HG02610 (cell line): ENCODE measurements at regions not wholly inside any gene's neighbourhood (a gene's known extent, or its start where the extent isn't known, plus 50 kb on each side); places are given as distances from the start of the nearest gene placed in this dataset.
"Not testable (repeated sequence)": the region's sequence is repeated elsewhere in the genome, so short reads cannot be mapped to it uniquely, and the experiment has no call there.

Source experiments
- ATAC-seq: cut with Tn5 transposase; IDR thresholded peaks from one replicate; pipeline ENCODE4 v1.9.1; 2021; ENCODE audit warnings: mild to moderate bottlenecking, moderate library complexity; ENCODE audit not compliant: unreplicated experiment

- ATAC-seq = no peak
Observed at GRCh38 chr6:159525445-159526025, 167.5 kb downstream of the SOD2 start.

- ATAC-seq = no peak
Observed at GRCh38 chr6:159522877-159523547, 170.0 kb downstream of the SOD2 start.

- no peak for ATAC-seq
Observed at GRCh38 chr6:159521962-159522361, 171.1 kb downstream of the SOD2 start.

- no peak for ATAC-seq
Observed at GRCh38 chr6:159520002-159520401, 173.0 kb downstream of the SOD2 start.

- ATAC-seq = not testable (repeated sequence)
Observed at GRCh38 chr6:159515811-159516210, 177.2 kb downstream of the SOD2 start.

GRCh38 chr6:159513914-159514313 is 179.1 kb downstream of the SOD2 start:
- no peak for ATAC-seq

GRCh38 chr6:159513074-159513720 is 179.8 kb downstream of the SOD2 start:
- ATAC-seq = no peak

GRCh38 chr6:159512571-159512970 is 180.5 kb downstream of the SOD2 start:
- ATAC-seq = no peak

GRCh38 chr6:159512104-159512503 is 180.9 kb downstream of the SOD2 start:
- no peak for ATAC-seq

GRCh38 chr6:159510141-159510540 is 182.9 kb downstream of the SOD2 start:
- ATAC-seq = no peak

GRCh38 chr6:159508931-159509330 is 184.1 kb downstream of the SOD2 start:
- no peak for ATAC-seq

GRCh38 chr6:159506048-159506447 is 187.0 kb downstream of the SOD2 start:
- ATAC-seq = no peak

GRCh38 chr6:159505140-159505922 is 187.7 kb downstream of the SOD2 start:
- no peak for ATAC-seq

- ATAC-seq = no peak
Observed at GRCh38 chr6:159501558-159501957, 191.5 kb downstream of the SOD2 start.

- ATAC-seq = no peak
Observed at GRCh38 chr6:159499034-159499433, 194.0 kb downstream of the SOD2 start.

- no peak for ATAC-seq
Observed at GRCh38 chr6:159494586-159494972, 198.5 kb downstream of the SOD2 start.

GRCh38 chr6:159493898-159494585 is 199.0 kb downstream of the SOD2 start:
- ATAC-seq = no peak

- ATAC-seq = no peak
Observed at GRCh38 chr6:159493231-159493897, 199.7 kb downstream of the SOD2 start.

GRCh38 chr6:159490298-159490937 is 202.6 kb downstream of the SOD2 start:
- no peak for ATAC-seq

- no peak for ATAC-seq
Observed at GRCh38 chr6:159487636-159488035, 205.4 kb downstream of the SOD2 start.
